ENCODE measurements at regions not wholly inside any gene's neighbourhood (a gene's known extent, or its start where the extent isn't known, plus 50 kb on each side); places are given as distances from the start of the nearest gene placed in this dataset.

DNA sequence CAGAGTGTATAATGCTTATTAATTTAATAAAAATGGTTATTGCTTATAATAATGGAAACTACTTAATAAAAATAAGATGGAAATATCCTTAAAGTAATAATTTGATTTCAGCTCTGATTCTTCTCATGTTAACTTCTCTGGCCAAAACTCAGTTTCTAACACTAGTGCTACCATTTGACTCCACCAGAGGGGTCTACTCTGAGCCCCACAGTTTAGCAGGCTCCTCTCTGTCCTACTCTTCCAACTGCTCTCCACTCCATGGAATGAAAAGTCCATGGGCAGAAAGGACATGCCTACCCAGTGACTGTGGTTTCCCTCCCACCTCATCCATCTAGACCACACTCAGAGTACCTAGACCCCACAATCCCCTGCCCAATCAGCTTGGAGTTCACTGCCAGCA is 489.1 kb upstream of the CAMK1G start:
- no peaks in the 10 kb centered on the region for H3K36me3 Mint-ChIP-seq (ENCODE audit: insufficient read depth, unreplicated experiment)
- no peak overlapping the region for H3K4me3 Mint-ChIP-seq (ENCODE audit: unreplicated experiment)
- no peak for DNase-seq
- Histone ChIP-seq H3K27me3 (replicated peaks; ENCODE audit: control insufficient read depth, insufficient read depth, low read length) (no peaks in the 10 kb centered on the region), H3K36me3 (ENCODE audit: control insufficient read depth, insufficient read depth, low read length) (no peaks in the 10 kb centered on the region), H3K9me3 (no peaks in the 10 kb centered on the region), H3K4me3 (ENCODE audit: low read depth, low read length) (no peak overlapping the region), H3K4me1 (peaks cover 7% of the 10 kb centered on the region)
- intact Hi-C loops (cut with micrococcal nuclease; ENCODE audit: unreplicated experiment) = loop anchor here (10.0 kb wide), 1 partner anchor 260 kb away; no protein-coding TSS in a partner anchor
- TF ChIP-seq, protein P1, sequence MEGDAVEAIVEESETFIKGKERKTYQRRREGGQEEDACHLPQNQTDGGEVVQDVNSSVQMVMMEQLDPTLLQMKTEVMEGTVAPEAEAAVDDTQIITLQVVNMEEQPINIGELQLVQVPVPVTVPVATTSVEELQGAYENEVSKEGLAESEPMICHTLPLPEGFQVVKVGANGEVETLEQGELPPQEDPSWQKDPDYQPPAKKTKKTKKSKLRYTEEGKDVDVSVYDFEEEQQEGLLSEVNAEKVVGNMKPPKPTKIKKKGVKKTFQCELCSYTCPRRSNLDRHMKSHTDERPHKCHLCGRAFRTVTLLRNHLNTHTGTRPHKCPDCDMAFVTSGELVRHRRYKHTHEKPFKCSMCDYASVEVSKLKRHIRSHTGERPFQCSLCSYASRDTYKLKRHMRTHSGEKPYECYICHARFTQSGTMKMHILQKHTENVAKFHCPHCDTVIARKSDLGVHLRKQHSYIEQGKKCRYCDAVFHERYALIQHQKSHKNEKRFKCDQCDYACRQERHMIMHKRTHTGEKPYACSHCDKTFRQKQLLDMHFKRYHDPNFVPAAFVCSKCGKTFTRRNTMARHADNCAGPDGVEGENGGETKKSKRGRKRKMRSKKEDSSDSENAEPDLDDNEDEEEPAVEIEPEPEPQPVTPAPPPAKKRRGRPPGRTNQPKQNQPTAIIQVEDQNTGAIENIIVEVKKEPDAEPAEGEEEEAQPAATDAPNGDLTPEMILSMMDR (IDR thresholded peaks at IDR 0.05; ENCODE audit: insufficient read depth in 1 of 2, low read depth in 1 of 2, low read length in 1 of 2, severe bottlenecking in 1 of 2, unreplicated experiment in 1 of 2) = peak in 1 of 2 experiments; percentile 10
- H3K4me1 Mint-ChIP-seq (ENCODE audit: low read depth, unreplicated experiment) = peaks cover 10% of the 10 kb centered on the region
- BruUV-seq (replicated peaks) = no TSS peak
- no peak overlapping the region for H3K27ac Mint-ChIP-seq (ENCODE audit: unreplicated experiment)
- peaks cover 3% of the 10 kb centered on the region for H3K27me3 Mint-ChIP-seq (ENCODE audit: insufficient read depth, unreplicated experiment)
- POLR2A ChIA-PET = no interaction called here
- CTCF ChIA-PET = no interaction called here
- no peaks in the 10 kb centered on the region for H3K9me3 Mint-ChIP-seq (ENCODE audit: unreplicated experiment)

DNA sequence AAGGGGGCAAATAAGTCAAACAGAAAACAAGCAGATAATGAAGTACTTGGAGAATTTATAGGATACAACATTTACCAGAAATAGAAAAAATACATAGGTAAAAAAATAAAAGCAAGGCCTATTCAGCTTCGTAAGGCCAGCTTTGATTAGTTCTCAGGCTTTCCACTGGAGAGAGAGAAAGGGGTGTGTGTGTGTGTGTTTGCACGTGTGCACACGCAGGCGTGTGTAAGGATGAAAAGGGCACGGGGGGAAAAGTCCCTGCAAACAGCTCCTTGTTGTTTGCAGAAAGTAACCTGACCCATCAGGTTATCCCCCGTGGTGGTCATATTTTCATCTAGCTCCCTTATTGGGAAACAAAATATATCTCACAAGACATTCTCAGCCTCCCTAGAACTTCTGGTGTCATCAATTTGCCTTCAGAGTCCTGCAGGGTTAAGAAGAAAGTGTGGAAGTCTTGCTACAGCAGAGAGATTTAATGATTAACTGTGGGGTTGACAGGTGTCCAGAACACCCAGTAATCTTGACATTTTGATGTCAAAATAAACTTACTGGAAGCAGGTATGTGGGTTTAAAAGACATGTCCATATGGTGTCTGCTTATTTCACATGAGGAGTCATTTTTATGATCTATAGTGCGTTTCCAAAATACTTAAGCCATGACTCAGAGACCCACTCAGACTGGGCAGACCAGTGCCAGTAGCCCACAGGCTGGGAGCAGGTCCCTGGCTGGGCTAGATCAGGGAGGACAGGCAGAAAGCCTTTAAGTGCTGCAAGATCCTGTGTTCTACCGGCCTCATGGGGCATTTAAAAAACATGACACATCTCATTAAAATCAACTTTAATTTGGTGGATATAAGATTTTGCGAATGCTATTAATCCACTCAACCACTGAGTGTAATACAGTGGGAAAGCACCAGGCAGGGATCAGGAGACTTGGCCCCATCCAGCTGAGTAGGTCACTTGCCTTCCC is 487.6 kb upstream of the CAMK1G start:
- BruUV-seq (replicated peaks) = no TSS peak
- no peak overlapping the region for H3K4me3 Mint-ChIP-seq (ENCODE audit: unreplicated experiment)
- H3K27ac Mint-ChIP-seq (ENCODE audit: unreplicated experiment) = no peak overlapping the region
- peaks cover 3% of the 10 kb centered on the region for H3K27me3 Mint-ChIP-seq (ENCODE audit: insufficient read depth, unreplicated experiment)
- H3K27me3 ChIP-seq (replicated peaks; ENCODE audit: control insufficient read depth, insufficient read depth, low read length) = no peaks in the 10 kb centered on the region
- no peaks in the 10 kb centered on the region for H3K36me3 Mint-ChIP-seq (ENCODE audit: insufficient read depth, unreplicated experiment)
- DNase-seq = peak; percentile 56 to 59
- ChIA-PET CTCF (no interaction called here), POLR2A (no interaction called here)
- H3K4me3 ChIP-seq (ENCODE audit: low read depth, low read length) = no peak overlapping the region
- H3K4me1 Mint-ChIP-seq (ENCODE audit: low read depth, unreplicated experiment) = peaks cover 10% of the 10 kb centered on the region
- TF ChIP-seq, protein P1 (IDR thresholded peaks at IDR 0.05; ENCODE audit: insufficient read depth in 1 of 2, low read depth in 1 of 2, low read length in 1 of 2, severe bottlenecking in 1 of 2, unreplicated experiment in 1 of 2) = no peak
- no peaks in the 10 kb centered on the region for H3K36me3 ChIP-seq (ENCODE audit: control insufficient read depth, insufficient read depth, low read length)
- H3K9me3 ChIP-seq = no peaks in the 10 kb centered on the region; the same call in 1 of the 2 replicates
- intact Hi-C loops (cut with micrococcal nuclease; ENCODE audit: unreplicated experiment) = loop anchor here (1.0 to 10.0 kb wide), 3 partner anchors 59 to 259 kb away; no protein-coding TSS in a partner anchor
- H3K4me1 ChIP-seq = peaks cover 7% of the 10 kb centered on the region
- no peaks in the 10 kb centered on the region for H3K9me3 Mint-ChIP-seq (ENCODE audit: unreplicated experiment)

DNA sequence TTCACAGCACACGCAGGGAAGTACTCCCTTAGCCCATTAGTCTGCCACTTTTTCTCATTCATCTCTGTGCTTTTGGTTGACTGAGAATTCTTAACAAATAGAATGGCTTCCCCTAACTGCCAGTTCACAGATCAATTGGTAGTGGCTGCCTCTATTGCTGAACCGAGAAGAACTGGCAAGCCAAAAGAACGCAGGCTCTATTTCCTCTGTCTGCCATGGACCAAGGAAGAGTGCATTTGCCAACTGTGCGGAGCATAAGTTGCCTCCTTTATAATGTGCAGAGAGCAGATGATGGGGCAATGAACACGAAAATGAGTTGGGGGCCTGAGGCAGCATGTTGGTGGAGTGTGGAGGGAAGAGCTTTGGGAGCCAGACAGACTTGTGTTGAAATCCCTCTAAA is 483.1 kb upstream of the CAMK1G start:
- peaks cover 7% of the 10 kb centered on the region for H3K4me1 ChIP-seq
- H3K4me1 Mint-ChIP-seq (ENCODE audit: low read depth, unreplicated experiment) = peaks cover 8% of the 10 kb centered on the region
- H3K36me3 ChIP-seq (ENCODE audit: control insufficient read depth, insufficient read depth, low read length) = no peaks in the 10 kb centered on the region
- no peak overlapping the region for H3K4me3 ChIP-seq (ENCODE audit: low read depth, low read length)
- H3K27me3 ChIP-seq (replicated peaks; ENCODE audit: control insufficient read depth, insufficient read depth, low read length) = no peaks in the 10 kb centered on the region
- no peaks in the 10 kb centered on the region for H3K9me3 Mint-ChIP-seq (ENCODE audit: unreplicated experiment)
- DNase-seq = no peak
- no peak overlapping the region for H3K27ac Mint-ChIP-seq (ENCODE audit: unreplicated experiment)
- H3K9me3 ChIP-seq = no peaks in the 10 kb centered on the region; the same call in 1 of the 2 replicates
- ChIA-PET POLR2A (no interaction called here), CTCF (no interaction called here)
- intact Hi-C loops (cut with micrococcal nuclease; ENCODE audit: unreplicated experiment) = no loop called here
- no peaks in the 10 kb centered on the region for H3K36me3 Mint-ChIP-seq (ENCODE audit: insufficient read depth, unreplicated experiment)
- TF ChIP-seq, protein P1 (IDR thresholded peaks at IDR 0.05; ENCODE audit: insufficient read depth in 1 of 2, low read depth in 1 of 2, low read length in 1 of 2, severe bottlenecking in 1 of 2, unreplicated experiment in 1 of 2) = no peak
- H3K27me3 Mint-ChIP-seq (ENCODE audit: insufficient read depth, unreplicated experiment) = peaks cover 15% of the 10 kb centered on the region
- no TSS peak for BruUV-seq (replicated peaks)
- H3K4me3 Mint-ChIP-seq (ENCODE audit: unreplicated experiment) = no peak overlapping the region

All from Caco-2 (cell line).